GM18951 (cell line): ENCODE measurements at regions not wholly inside any gene's neighbourhood (a gene's known extent, or its start where the extent isn't known, plus 50 kb on each side); places are given as distances from the start of the nearest gene placed in this dataset.

Experiments
- POLR2A ChIP-seq: IDR thresholded peaks from 4 replicates; pipeline ENCODE4 v1.6.1; 2011; ENCODE audit warnings: mild to moderate bottlenecking; ENCODE audit not compliant: insufficient read length, insufficient read depth; ENCODE audit errors: extremely low read depth
- in situ Hi-C: fragments of 300-500 bp; cut with MboI; formaldehyde crosslinking; loops from one replicate; pipeline ENCODE4 v1.12.0; 2022; ENCODE audit warnings: low sequenced_read_pairs, mixed read lengths, inconsistent platforms; ENCODE audit not compliant: unreplicated experiment

- no peak for TF ChIP-seq POLR2A
- in situ Hi-C loops: no loop called here
These were observed 417.7 kb upstream of the IRX4 start for GRCh38 chr5:2300421-2300820.

DNA sequence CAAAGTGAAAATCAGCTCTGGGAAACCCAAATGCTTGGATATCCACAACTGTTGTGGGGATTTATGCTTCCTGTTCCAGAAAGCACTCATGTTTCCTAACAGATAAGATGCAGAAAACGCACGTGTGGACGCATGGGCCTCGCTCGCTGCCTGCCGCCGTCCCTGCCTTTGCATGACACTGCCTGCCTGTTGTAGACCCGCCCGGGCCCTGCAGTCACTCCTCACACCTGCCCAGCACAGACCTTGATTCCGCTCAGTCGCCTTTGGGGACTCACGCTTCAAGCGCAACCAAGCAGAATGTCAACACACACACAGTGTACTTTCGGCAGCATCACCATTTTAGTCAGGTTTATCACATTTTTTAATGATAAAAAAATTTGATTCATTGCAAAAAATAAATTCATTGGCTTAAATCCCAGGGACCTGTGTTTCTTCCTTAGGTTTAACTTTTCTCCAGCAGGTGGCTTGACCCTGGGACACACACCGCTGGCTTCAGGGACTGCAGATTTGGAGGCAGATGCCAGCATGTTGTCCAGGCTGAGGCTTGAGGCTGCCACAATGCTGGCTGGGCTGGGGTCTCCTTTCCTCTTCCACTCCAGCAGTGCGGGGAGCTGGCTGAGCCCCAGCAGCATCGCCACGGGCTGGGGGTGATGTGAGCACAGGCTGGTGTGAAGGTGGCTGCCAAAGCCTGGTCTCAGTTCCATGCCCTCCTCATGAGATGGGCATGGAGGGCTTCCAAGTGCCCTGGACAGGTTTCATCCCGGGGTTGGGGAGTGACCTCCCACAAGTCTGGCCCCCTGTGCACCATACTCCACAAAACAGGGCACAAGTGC lies 416.9 kb upstream of the IRX4 start:
- no peak for TF ChIP-seq POLR2A
- in situ Hi-C loops: no loop called here

GRCh38 chr5:2298781-2299180 lies 416.1 kb upstream of the IRX4 start:
- no peak for TF ChIP-seq POLR2A
- in situ Hi-C loops: no loop called here

DNA sequence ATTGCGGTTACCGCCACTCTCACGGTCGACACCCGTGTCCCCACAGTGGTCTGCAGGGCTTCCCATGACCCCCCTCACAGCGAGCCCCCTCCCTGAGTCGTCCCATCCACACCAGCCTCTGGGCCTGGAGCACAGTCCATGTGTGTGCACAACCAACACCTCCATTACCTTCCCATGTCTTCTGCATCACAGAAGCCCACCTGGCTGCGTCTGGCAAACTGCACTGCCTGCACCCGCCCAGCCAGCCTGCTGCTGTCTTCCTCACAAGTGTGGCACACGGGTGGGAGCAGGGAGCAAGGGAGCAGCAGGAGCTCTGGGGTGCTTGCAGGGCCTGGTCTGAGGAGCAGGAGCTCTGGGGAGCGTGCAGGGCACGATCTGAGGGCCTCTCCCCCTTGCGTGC lies 415.3 kb upstream of the IRX4 start:
- in situ Hi-C loops: no loop called here
- no peak for TF ChIP-seq POLR2A

GRCh38 chr5:2295476-2295875 lies 412.8 kb upstream of the IRX4 start:
- in situ Hi-C loops: no loop called here
- no peak for TF ChIP-seq POLR2A

- in situ Hi-C loops: no loop called here
- no peak for TF ChIP-seq POLR2A
These were observed 411.2 kb upstream of the IRX4 start for GRCh38 chr5:2293906-2294305.

DNA sequence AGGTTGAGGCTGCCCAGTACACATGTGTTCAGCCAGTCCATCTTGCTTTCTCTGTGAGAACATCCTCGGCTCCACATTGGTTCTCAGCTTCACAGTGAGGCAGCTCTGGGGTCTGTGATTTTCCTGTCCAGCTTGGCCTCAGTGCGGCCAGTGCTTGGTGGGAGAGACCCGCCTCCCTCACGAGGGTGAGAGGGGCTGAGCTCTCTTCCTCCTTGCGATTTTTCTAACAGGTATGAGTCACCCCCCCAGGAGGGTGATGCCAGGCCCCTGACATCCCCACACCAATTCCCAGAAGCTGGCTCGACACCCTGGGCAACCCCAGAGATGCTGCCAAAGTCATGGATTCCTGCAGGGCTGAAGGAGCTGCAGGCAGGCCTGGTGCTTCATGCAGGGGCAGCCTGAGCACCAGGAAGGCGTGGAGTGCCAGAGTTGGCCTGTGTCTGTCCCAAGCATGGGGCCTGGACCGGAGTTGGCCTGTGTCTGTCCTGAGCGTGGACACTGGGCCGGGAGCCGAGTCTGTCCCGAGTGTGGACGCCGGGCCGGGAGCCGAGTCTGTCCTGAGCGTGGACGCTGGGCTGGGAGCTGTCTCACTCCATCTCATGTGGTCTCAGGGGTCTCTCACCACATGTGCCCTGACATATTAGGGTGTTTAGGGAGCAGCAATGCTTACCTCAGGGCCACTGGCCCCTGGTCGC lies 408.6 kb upstream of the IRX4 start:
- in situ Hi-C loops: no loop called here
- no peak for TF ChIP-seq POLR2A

DNA sequence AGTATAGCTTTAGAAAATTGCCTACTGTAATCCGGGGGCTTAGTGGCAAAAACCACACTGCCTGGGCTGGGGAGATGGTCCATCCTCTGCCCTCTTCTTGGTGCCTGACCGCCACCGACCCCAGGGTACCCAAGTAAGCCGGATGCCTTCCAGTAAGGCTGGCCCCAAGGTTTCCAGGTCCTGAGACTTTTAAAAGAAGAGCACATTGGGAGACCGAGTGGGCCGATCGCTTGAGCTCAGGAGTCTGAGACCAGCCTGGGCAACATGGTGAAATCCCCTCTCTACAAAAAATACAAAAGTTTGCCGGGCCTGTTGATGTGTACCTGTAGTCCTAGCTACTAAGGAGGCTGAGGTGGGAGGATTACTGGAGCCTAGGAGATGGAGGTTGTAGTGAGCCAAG lies 406.7 kb upstream of the IRX4 start:
- in situ Hi-C loops: no loop called here
- no peak for TF ChIP-seq POLR2A

GRCh38 chr5:2288968-2289367 lies 406.2 kb upstream of the IRX4 start:
- in situ Hi-C loops: no loop called here
- TF ChIP-seq POLR2A: no peak

- in situ Hi-C loops: no loop called here
- TF ChIP-seq POLR2A: no peak
These were observed 405.7 kb upstream of the IRX4 start for GRCh38 chr5:2288466-2288865.

DNA sequence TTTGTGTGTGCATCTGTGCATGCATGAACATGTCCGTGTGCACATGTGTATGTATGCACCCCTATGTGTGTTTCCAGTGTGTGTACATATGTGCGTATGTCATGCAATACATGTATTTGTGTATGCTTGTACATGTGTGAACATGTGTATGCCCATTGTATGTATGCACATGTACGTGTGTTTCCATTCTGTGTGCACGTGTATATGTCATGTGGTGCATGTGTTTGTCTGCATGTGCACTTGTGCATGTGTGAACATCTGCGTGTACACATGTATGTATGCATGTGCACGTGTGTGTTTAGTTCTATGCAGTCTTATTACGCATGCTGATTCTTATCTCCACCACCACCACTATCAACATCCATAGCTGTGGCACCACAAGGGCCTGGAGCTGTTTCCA lies 403.5 kb upstream of the IRX4 start:
- TF ChIP-seq POLR2A: no peak
- in situ Hi-C loops: no loop called here

DNA sequence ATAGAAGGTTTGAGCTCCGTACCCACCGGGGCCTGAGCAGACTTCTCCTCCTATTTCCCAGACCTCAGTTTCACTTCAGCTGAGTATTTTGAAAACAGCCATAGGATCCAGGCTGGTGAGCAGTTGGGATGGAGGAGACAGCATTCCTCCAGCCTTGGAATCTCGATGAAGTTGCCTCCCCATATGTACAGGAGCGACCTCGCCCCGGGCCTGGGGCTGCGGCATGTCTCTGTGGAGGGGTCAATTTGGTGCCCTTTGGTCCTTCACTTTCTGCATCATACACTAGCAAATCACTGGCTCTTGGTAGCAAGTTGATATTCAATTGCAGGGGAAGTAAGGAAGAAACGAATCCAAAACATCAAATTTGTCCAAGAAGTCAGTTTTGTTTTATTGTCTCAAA lies 402.0 kb upstream of the IRX4 start:
- no peak for TF ChIP-seq POLR2A
- in situ Hi-C loops: no loop called here

DNA sequence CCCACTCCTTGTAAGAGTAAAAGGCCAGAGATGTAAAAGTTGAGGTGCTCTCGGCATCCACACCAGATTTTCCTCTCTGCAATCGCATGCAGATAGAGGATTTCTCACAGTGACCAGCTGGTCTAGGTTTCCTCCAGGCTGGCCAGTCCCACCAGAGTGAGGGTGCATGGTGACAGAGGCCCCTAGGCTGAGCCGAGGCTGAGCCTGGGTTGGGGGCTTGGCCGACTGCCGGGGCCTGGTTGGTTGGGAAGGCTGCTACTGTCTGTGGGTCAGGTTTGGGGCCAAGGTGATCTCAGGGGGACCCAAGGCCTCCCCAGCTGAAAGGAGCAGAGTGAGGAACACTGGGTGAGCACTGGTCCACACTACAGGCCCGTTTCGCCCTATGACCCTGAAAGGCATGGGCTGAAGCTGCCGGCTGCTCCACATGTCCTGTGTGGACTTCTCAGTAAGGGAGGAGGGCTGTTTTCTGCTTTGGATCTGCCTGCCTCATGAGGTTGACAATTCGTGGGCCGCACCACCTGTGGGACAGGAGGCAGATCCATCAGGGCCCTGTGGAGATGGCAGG lies 400.8 kb upstream of the IRX4 start:
- no peak for TF ChIP-seq POLR2A
- in situ Hi-C loops: no loop called here

DNA sequence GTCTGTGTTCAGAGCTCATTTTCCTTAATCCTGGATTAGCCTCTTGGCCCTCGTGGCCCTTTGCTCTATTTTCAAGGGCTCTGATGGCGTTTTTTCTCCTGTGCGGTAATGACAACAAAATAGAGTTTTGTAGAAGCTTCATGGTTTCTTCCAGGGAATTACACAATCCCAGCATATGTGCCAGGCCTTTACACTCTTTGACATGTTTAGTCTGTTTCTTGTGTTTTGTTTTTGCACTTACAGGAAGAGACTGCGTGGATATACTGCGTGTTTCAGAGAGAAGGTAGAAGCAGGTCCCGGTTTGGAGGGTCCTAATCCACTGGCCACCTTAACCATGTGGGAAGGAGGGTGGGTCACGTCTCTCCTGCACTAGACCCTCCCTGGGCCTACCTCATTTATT lies 400.2 kb upstream of the IRX4 start:
- TF ChIP-seq POLR2A: no peak
- in situ Hi-C loops: no loop called here
